ENCODE measurements at regions not wholly inside any gene's neighbourhood (a gene's known extent, or its start where the extent isn't known, plus 50 kb on each side); places are given as distances from the start of the nearest gene placed in this dataset.

DNA sequence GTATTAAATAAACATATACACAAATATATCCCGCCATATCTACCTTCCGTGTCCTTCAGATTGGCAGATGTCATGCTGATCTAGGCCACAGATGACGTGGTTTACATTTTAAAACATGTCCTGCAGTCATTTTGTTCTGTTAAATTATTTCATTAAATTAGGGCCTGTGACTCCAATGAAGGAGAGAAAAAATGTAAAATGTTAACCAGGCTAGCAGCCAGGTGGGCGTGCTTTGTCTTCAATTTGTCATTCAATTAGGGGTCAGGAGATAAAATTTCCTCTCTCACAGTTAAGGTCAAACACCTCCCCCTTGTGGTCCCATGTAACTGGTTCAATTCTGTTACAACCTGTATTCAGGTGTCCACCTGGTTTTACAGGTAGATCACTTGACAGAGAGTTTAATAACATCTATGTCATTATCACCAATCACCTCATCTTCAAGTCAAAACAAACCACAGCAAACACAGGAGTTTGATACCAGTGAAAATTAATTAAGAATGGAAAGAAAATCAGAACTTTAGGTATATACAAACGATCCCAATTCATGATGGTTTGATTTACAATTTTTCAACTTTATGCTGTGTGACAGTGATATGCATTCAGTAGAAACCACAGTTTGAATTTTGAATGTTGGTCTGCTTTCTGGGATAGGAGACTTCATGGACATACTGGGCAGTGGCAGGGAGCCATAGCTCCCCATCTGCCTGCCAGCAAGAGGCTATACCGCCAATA lies 339.4 kb downstream of the CMPK2 start:
- no peak for DNase-seq (ENCODE audit: low spot score)

DNA sequence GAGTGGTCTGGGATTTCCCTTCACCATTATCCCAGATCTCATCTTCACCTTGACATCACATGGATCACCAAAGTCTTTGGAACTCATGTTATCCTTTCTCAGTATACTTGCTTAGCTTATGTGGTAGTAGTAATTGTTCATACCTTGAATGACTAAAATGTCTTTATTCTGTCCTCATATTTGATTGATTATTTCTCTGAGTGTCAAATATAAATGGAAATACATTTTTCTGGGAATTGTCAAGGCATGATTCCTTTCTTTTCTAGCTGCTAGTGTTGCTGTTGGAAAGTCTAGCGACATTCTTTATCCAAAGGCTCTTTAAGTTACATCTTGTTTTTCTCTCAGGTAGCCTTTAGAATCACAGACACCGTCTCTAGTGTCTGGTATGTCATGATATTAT lies 334.4 kb downstream of the CMPK2 start:
- no peak for DNase-seq (ENCODE audit: low spot score)

DNA sequence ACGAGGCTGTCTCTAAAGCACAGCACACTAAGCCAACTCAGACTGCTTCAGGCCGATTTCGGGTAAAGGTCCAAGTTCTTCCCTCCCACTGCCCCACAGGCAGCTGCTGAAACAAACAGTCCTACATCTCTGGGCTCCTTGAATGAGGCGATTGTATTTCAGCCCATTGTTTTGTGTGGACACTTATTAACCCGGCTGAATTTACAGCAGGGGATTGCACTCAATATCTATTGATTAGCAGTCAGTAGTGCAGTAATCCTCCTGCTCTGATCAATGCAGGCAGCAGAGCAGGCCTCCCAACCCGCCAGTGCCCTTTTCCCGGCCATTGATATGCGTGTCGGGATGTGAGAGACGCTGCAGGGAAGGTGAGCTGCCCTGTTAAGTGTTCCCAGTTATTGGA lies 330.1 kb downstream of the CMPK2 start:
- peak; percentile 67 for DNase-seq (ENCODE audit: low spot score)

DNA sequence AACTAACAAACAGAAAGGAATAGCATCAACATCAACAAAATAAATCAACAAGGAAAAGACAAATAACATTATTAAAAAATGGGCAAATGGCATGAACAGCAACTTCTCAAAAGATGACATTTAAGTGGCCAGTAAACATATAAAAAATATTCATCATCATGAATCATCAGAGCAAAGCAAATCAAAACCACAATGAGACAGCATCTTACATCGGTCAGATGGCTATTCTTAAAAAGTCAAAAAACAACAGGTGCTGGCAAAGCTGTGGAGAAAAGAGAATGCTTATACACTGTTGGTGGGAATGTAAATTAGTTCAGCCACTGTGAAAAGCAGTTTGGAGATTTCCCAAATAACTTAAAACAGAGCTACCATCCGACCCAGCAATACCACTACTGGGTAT lies 327.1 kb downstream of the CMPK2 start:
- no peak for DNase-seq (ENCODE audit: low spot score)

DNA sequence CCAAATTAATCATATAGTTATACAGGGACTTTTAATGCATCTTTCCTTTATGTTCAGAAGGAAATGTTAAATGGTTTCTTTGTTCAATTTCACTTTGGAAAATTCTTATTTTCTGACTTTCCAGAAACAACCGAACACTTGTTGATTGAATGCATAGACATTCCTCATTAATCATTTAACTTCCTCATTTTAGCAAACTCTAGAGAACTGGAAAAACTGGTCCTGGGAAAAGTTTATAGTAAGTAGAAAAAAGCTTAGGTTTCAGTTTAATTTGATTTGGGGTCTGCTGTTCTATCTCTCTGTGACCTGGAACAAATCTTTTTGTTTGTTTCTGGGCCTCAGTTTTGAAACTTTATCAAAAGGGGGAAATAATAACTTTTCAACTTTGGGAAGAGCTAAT lies 320.4 kb downstream of the CMPK2 start:
- no peak for DNase-seq (ENCODE audit: low spot score)

DNA sequence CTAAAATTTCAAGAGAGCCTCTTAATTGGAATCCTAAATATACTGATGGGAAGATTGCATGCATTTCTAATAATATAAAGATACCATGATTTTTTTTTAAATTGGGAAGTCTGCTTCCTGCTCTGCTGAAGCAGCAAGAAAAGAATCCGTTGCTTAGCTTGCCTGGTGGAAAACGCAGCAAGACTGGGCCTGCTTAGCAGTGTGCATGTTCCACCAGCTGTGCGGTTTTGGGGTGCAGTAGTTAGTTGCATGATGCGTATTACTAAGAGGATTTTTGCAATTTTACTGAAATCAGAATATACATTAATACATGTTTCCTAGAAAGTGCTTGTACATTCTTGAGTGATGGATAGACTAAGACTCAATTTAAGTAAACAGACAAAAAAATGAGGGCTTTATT lies 319.9 kb downstream of the CMPK2 start:
- no peak for DNase-seq (ENCODE audit: low spot score)

DNA sequence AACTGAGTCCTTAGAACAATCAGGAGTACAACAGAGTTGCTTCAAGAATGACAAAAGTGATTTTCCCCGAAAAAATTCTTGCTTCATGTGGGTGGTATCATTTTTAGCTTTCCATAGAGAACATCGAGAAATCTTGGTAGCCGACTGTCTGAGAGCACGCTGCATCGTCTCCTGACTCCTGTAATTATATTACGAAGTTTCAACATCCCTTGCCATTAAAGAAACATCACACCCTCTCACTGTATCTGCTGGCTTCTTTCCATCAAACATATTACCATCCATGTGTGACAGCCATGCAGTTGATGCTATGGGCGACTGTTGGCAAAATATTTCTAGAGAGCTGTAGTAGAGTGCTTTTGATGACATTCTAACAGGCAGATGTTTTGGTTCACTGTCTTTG lies 311.2 kb downstream of the CMPK2 start:
- DNase-seq (ENCODE audit: low spot score) = no peak

DNA sequence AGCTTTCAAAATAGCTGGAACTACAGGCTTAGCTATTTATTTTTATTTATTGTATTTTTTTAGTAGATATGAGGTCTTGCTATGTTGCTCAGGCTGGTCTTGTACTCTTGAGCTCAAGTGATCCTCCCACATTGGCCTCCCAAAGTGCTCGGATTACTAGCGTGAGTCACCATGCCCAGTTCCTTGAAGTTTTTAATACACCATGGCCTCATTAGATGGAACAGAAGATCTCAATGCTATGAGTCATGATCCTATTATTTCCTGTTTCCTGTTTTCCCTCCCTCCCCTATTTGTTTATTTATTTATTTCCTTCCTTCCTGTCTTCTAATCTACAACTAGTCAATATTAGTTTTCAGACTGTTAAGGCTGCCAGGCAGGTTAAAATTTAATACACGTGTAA lies 309.0 kb downstream of the CMPK2 start:
- no peak for DNase-seq (ENCODE audit: low spot score)

DNA sequence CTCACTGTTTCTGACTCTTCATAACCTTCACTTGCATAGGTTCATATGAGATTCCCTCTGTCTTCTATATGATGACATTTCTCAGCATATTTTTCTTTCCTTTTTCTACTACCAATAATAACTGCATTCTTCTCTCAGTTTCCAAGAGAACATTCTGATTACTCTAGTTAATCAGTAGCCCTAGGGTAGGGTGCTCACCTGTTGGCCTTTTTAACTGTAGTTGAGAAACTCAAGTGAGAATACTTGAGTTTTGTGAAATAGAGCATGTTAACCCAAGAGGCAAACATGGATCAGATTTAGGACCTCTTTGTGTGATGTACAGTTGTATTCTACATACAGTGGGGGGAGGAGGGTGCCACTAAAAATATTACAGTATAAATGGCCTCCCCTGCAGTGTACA lies 308.0 kb downstream of the CMPK2 start:
- DNase-seq (ENCODE audit: low spot score) = no peak

DNA sequence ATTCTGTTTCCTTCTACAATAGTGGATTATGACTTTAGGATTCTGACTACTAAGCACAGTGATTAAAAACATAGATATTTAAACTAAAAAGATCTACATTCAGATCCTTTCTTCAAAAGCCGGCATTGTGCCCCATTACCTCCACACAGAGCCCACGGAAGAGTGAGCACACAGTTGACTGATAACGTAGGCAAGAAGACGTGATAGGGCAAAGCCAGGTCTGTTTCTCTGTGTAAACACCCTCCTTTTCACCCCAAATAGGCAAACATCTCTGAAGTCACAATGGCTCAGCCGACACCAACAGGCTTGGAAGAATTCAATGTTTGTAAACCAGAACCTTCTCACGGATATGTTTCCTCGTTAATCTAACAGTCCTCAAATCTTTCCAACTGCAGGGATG lies 302.9 kb downstream of the CMPK2 start:
- DNase-seq (ENCODE audit: low spot score) = no peak

DNA sequence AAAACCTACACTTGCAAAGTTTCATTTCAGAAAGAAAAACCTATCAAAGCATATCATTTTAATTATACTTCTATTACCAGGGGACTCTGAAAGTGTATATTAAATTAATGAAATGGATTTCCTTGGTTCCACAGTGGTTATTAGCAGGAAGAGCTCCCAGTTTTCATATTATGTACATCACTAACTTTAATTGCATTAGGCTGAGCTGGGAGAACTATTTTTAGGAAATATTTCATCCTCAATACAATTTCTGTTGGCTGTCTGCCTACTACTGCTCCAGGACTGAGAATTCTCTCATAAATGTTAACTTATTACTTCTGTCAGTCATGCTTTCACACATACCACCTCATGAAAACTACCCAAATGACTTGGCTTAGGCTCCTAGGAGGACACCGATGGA lies 301.4 kb downstream of the CMPK2 start:
- DNase-seq (ENCODE audit: low spot score) = no peak

DNA sequence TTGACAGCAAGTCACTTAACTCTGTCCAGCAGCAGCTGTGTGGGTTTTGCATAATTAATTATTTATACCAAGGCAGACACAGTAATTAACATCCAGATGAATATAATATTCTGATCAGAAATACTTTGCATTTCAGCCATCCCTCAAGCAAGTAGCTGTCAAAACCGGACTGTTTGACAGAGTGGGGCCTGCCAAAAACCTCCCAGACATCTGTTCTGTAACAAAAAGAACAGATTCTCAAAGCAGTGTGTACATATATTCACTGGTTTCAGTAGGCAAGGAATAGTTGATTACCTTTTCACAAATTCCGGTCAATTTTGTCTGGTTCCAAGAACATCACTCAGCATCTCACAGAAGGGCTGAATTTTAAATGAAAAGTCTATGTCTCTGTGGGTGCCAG lies 291.6 kb downstream of the CMPK2 start:
- no peak for DNase-seq (ENCODE audit: low spot score)

DNA sequence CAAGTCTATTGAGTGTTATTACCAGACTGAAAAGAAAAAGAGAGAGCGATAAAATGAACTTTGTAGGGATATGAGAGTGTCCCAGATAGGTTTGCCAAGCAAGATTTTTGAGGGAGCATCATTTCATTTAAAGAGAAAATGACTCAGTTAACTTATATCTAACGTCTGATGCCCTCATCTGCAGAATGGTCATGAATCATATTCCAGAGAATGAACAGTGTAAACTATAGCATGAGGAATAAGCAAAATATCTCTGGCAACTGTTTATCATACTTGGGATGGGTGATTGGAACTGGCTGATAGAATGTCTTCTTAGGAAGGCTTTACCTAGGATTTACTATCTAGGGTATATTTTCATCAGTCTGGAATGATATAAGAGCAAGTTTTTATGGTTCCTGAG lies 289.4 kb downstream of the CMPK2 start:
- no peak for DNase-seq (ENCODE audit: low spot score)

DNA sequence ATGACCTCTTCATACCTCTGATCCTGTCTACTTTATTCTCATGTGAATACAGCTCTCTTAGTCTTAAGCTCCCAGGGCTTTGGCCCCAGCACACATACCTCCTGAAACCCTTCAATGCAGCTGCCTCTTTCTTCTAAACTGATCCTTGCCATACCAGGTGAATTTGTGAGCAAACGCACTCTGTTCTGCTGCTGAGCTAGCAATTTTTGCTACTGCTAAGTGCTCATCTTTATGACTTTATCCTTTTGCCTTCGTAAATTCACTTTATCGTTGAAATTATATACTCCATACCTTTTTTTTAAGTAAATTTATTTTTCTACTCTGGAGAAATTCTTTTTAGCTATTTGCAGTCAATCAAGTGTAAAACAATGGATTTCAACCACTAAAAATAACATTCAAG lies 287.7 kb downstream of the CMPK2 start:
- no peak for DNase-seq (ENCODE audit: low spot score)

DNA sequence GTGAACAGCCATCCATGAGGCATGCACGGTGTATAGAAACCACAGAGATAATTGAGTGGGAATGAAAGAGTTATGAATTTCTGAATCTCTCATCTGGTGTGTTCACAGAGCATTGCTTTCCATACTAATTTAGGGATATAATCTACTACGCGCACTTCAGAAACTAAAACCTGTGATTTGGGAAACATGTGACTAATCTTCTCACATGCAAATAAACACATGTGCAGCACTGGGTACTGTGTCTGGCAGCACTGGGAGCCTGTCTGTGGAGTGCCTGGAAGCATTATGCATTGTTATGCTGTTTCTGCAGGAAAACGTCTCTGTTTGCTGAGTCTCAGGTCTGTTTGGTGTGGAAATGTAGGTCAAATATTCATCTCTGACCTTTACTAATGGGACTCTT lies 287.3 kb downstream of the CMPK2 start:
- no peak for DNase-seq (ENCODE audit: low spot score)

DNA sequence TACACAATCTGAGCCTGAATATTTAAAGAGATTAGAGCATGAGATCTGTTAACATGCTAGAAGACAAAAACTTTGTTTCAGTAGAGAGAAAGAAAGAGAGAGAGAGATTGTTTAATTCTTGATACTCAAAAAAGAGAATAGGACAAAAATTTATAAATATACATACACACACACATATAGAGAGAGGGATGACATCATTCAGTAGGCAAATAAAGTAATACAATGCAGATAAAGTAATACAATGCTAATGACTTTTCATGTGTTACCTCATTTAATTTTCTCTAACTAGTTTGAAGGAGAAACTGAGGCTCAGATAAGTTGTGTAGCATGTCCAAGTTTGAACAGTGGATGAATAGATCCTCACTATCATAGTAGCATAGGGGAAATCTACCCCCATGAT lies 286.4 kb downstream of the CMPK2 start:
- no peak for DNase-seq (ENCODE audit: low spot score)

DNA sequence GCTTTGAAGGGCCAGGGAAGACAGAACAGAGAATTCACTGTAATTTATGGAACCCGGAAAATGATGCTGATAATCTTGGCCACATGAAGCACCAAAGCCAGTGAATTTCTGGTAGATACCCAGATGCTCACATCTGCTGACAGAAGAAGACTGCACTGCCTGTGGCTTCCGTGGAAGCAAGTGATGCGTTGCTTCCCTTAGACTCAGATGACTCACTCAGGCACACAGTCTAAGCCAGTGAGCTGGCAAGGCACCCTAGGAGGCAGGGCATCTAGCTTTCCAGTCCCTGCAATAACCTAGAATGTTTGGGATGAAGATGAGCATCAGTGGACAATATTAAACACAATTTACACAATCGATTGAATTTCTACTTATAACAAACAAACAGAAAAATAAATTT lies 284.7 kb downstream of the CMPK2 start:
- no peak for DNase-seq (ENCODE audit: low spot score)

DNA sequence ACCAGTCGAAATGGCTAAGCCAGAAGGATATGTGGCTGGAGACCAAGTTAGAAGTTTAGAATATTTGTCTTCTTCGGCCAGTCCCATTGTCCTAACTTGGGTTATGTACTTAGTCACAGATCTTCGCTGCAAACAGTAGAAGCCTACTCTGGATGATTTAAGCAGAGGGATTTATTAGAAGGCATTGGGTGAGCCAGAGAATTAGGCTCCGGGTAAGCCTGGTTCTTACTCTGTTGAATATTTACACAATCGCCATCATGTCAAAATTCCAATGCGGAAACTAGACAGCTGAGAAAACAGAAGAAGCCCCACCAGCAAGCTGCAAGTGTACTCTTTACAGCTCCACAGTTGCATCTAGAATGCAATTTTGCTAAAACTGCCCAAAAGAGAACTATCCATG lies 276.6 kb downstream of the CMPK2 start:
- no peak for DNase-seq (ENCODE audit: low spot score)

DNA sequence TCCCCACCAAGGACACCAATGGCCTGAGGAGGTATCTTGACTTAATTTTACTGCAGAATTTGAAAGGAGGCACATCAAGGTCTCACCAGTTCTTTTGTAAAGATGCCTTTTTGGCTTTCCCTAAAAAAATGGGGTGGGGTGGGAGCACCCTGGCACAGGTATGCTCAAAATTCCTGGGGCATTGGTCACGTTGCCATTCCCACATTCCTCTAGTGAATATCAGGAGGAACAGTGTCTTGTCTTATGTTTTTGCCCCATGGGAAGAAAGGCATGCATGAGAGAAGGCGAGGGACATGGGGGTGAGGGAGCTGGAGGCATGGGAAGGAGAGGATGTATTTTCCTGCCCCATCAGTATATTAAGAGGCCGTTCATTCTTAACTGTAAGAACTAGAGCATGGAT lies 275.3 kb downstream of the CMPK2 start:
- no peak for DNase-seq (ENCODE audit: low spot score)

DNA sequence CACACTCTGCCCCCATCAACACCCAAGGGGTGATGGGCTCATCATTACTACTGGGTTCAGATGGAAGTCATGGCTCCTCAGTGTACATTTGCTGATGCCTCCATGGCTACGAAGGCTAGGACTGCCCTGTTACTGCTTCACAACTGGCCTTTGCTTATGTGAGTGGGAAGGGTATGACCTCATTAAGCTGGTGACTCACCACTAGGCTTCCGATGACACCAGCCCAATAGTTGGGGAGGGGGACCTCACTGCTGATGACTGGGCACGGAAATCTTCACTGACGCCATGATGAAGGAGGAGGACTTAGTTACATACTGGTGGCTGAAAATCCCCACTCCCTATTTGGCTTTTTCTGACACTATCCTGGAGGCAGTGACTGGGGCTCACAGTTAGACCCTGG lies 263.2 kb downstream of the CMPK2 start:
- no peak for DNase-seq (ENCODE audit: low spot score)

DNA sequence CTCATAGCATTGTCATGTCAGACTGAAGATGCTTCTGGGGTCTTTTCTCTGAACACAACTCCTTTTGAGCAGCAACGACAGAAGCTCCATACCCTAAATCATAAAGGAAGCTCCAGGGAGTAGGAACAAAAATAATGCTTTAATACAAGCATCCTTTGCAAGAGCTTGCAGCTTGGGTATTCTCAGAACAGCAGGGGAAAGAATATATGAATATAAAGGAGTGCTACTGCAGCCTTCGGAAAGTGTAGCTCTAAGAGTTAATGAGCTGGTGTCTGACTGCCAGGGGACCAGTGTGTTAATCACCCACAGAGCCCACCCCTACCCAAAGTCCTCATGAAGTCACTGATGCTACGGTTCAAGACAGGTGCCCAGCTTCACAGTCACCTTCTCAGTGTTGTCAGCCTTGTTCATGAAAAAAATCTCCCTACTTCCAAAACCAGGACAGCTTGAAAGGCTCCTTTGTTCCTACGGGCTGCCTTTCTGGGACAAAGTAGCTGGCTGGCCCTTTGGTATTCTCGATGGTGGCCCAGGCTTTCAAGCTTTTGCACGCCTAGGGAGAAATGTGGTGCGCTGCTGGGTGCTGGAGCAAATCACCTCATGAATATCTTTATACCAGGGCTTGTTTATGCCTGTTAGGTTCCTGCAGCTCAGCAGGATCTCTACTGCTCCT lies 259.7 kb downstream of the CMPK2 start:
- DNase-seq (ENCODE audit: low spot score) = no peak

DNA sequence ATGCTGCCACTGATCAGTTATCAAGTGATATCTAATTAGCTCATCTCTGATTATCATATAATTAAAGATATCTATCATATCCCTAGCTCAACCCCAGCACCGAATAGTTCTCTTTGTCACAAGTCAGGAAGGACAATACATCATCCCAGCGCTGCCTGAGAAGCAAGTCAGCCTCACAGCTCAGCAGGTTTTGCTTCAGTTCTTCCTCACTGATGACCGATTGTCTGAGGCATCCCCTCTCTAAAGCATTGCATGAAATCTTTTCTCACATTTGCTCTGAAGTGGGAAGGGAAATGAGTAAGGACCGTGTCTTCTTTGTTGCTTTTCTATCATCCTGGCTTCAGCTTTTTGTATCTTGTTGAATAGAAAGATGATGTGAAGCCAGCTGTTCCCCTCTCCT lies 247.9 kb downstream of the CMPK2 start:
- DNase-seq (ENCODE audit: low spot score) = no peak

DNA sequence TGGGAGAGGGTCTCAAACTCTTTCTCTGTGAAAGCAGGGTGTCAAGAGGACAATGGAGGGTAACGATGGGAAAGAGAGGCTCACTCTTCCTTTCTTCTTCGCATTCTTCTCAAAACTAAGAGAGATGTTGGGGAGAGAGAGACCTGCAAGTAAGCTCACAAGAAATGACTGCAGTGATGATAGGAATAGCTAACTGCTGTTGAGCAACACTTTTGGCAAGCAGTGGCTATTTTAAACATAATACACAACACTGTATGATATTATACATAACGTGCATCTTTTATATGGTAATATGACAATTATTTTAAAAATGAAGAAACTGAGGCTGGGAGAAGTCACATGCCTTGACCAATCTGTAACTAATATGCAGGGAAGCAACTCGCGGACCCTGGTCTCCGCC lies 247.5 kb downstream of the CMPK2 start:
- no peak for DNase-seq (ENCODE audit: low spot score)

DNA sequence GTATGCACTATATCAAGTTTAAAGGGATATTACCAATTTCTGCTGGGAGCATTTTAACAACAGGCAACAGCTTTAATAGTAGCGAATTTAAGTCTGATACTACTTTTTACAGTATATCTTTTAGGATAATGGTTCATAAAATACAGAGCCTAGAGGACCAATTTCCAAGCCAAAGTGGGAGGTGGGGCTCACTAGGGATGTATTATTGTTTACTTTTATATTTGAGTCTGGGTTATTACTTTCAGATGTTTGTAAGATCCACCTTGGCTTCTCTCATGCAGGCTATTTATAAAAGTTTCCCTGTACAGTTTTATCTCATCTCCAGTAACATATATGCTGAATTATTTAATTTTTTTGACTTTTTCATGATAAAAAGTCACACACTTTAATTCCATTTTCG lies 242.0 kb downstream of the CMPK2 start:
- DNase-seq (ENCODE audit: low spot score) = no peak

All from ecto neural progenitor cell (in vitro differentiated cells).